ENCODE measurements at regions not wholly inside any gene's neighbourhood (a gene's known extent, or its start where the extent isn't known, plus 50 kb on each side); places are given as distances from the start of the nearest gene placed in this dataset.

DNA sequence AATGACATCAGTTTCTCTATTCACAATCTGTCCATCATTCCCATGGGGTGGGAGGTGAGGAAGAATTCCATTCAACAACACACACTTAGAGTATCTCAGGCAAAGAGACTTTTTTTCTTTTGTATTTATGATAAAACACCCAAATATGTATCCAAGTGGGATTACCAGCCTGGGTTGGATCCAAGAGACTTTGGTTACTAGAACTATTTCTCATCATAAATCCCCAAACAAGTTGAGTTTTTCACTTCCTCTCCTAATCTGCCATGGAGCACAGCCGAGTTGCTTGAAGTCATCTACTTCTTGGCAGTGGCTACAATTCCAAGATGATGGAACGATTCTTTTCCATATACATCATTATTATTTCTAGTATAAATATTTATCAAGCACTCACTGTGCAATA, 209.2 kb upstream of the HMGA2 start:
- H3K4me3 ChIP-seq (ENCODE audit: low read depth, low read length, poor library complexity, severe bottlenecking), result no peak overlapping the region
- BruUV-seq (replicated peaks), result no TSS peak
- no peaks in the 10 kb centered on the region for H3K9me3 ChIP-seq (ENCODE audit: low read depth, low read length, poor library complexity, severe bottlenecking)
- ChIA-PET POLR2A (ENCODE audit: low non-redundant PET) (no interaction called here), CTCF (no interaction called here)
- H3K27me3 ChIP-seq (replicated peaks; ENCODE audit: insufficient read depth, low read depth, low read length, poor library complexity), result no peaks in the 10 kb centered on the region
- H3K4me1 ChIP-seq (ENCODE audit: insufficient read depth, low read length, poor library complexity, severe bottlenecking), result peaks cover 11% of the 10 kb centered on the region
- intact Hi-C loops (cut with micrococcal nuclease; ENCODE audit: unreplicated experiment), result no loop called here
- no peak overlapping the region for H3K27ac ChIP-seq (ENCODE audit: low read depth, low read length, poor library complexity, severe bottlenecking)
- H3K36me3 ChIP-seq (ENCODE audit: insufficient read depth, low read length, poor library complexity, severe bottlenecking), result no peaks in the 10 kb centered on the region
- TF ChIP-seq, protein P1, sequence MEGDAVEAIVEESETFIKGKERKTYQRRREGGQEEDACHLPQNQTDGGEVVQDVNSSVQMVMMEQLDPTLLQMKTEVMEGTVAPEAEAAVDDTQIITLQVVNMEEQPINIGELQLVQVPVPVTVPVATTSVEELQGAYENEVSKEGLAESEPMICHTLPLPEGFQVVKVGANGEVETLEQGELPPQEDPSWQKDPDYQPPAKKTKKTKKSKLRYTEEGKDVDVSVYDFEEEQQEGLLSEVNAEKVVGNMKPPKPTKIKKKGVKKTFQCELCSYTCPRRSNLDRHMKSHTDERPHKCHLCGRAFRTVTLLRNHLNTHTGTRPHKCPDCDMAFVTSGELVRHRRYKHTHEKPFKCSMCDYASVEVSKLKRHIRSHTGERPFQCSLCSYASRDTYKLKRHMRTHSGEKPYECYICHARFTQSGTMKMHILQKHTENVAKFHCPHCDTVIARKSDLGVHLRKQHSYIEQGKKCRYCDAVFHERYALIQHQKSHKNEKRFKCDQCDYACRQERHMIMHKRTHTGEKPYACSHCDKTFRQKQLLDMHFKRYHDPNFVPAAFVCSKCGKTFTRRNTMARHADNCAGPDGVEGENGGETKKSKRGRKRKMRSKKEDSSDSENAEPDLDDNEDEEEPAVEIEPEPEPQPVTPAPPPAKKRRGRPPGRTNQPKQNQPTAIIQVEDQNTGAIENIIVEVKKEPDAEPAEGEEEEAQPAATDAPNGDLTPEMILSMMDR (conservative IDR thresholded peaks at IDR 0.05; ENCODE audit: low read depth, low read length), result no peak
- TF ChIP-seq EZH2 (IDR thresholded peaks at IDR 0.05; ENCODE audit: borderline replicate concordance, low read depth, low read length, poor library complexity, severe bottlenecking), result no peak
- no peak for DNase-seq (ENCODE audit: low spot score)

- Histone ChIP-seq H3K9me3 (ENCODE audit: low read depth, low read length, poor library complexity, severe bottlenecking) (no peaks in the 10 kb centered on the region), H3K27me3 (replicated peaks; ENCODE audit: insufficient read depth, low read depth, low read length, poor library complexity) (no peaks in the 10 kb centered on the region), H3K27ac (ENCODE audit: low read depth, low read length, poor library complexity, severe bottlenecking) (no peak overlapping the region), H3K4me3 (ENCODE audit: low read depth, low read length, poor library complexity, severe bottlenecking) (no peak overlapping the region), H3K36me3 (ENCODE audit: insufficient read depth, low read length, poor library complexity, severe bottlenecking) (no peaks in the 10 kb centered on the region), H3K4me1 (ENCODE audit: insufficient read depth, low read length, poor library complexity, severe bottlenecking) (peaks cover 8% of the 10 kb centered on the region)
- intact Hi-C loops (cut with micrococcal nuclease; ENCODE audit: unreplicated experiment), result no loop called here
- no peak for DNase-seq (ENCODE audit: low spot score)
- no peak for TF ChIP-seq EZH2 (IDR thresholded peaks at IDR 0.05; ENCODE audit: borderline replicate concordance, low read depth, low read length, poor library complexity, severe bottlenecking)
- TF ChIP-seq, protein P1 (conservative IDR thresholded peaks at IDR 0.05; ENCODE audit: low read depth, low read length), result no peak
- ChIA-PET CTCF (no interaction called here), POLR2A (ENCODE audit: low non-redundant PET) (no interaction called here)
- no TSS peak for BruUV-seq (replicated peaks)
These were observed 208.3 kb upstream of the HMGA2 start for GRCh38 chr12:65616022-65616421.

GRCh38 chr12:65618588-65618987, 205.7 kb upstream of the HMGA2 start:
- Histone ChIP-seq H3K4me3 (ENCODE audit: low read depth, low read length, poor library complexity, severe bottlenecking) (no peak overlapping the region), H3K27me3 (replicated peaks; ENCODE audit: insufficient read depth, low read depth, low read length, poor library complexity) (no peaks in the 10 kb centered on the region), H3K27ac (ENCODE audit: low read depth, low read length, poor library complexity, severe bottlenecking) (no peak overlapping the region), H3K36me3 (ENCODE audit: insufficient read depth, low read length, poor library complexity, severe bottlenecking) (no peaks in the 10 kb centered on the region), H3K4me1 (ENCODE audit: insufficient read depth, low read length, poor library complexity, severe bottlenecking) (peaks cover 8% of the 10 kb centered on the region), H3K9me3 (ENCODE audit: low read depth, low read length, poor library complexity, severe bottlenecking) (no peaks in the 10 kb centered on the region)
- ChIA-PET POLR2A (ENCODE audit: low non-redundant PET) (no interaction called here), CTCF (interaction anchor here (0.6 kb wide), 1 partner anchor 70 kb away, joined by 10 read pairs; no protein-coding TSS in a partner anchor)
- intact Hi-C loops (cut with micrococcal nuclease; ENCODE audit: unreplicated experiment), result no loop called here
- BruUV-seq (replicated peaks), result no TSS peak
- TF ChIP-seq, protein P1 (conservative IDR thresholded peaks at IDR 0.05; ENCODE audit: low read depth, low read length), result no peak
- no peak for TF ChIP-seq EZH2 (IDR thresholded peaks at IDR 0.05; ENCODE audit: borderline replicate concordance, low read depth, low read length, poor library complexity, severe bottlenecking)
- no peak for DNase-seq (ENCODE audit: low spot score)
